ENCODE measurements at regions not wholly inside any gene's neighbourhood (a gene's known extent, or its start where the extent isn't known, plus 50 kb on each side); places are given as distances from the start of the nearest gene placed in this dataset.
"Not testable (repeated sequence)": the region's sequence is repeated elsewhere in the genome, so short reads cannot be mapped to it uniquely, and the experiment has no call there.

DNA sequence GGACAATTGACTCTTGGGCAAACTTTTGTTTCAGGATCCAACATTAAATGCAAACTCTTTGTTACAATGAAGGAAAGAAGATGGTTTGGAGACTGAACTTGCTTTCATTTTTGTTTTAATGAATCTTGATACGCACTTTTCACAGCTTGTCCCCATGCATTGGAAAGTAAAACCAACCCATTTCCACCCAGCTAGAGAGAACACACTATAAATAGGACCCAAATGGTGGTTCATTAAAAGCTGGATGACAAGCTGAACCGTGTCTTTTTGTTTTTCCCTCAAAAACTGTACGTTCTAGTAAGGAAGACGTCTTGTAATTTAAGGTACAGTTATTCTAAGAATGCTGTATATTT, 95.3 kb upstream of the EGFL6 start:
- peak; percentile 17 for DNase-seq

DNA sequence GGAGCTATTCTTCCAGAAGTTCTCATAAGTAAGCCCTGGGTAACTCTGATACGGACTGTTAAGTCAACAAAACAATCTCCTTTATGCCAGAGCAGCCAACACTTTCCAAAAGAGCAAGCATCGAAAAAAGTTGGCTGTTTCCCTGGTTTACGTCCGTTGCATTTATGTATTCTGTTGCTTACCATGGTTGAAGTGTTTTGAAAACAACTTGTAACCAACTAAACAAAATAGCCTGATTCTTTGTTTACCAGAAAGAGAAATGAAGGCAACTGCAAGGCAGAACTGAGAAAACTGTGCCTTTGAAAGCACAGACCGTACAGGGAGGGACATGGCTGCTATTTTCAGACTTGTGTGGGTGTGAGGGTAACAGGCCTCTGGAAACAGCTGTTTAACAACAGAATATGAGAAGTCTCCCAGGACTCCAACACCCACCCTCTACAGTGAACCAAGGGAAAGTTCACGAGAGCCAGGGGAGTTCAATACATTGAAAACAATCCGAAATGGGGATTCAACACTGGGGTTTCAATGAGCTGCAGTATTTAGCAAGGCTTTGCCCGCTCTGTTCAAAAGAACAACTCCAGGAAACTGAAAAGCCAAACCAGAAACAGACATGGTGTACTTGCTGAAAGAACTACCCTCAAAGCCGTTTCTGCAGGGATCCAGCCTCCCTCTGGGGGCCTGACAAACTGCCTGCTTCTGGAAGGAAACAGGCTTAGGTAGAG, 95.8 kb upstream of the EGFL6 start:
- DNase-seq: no peak

DNA sequence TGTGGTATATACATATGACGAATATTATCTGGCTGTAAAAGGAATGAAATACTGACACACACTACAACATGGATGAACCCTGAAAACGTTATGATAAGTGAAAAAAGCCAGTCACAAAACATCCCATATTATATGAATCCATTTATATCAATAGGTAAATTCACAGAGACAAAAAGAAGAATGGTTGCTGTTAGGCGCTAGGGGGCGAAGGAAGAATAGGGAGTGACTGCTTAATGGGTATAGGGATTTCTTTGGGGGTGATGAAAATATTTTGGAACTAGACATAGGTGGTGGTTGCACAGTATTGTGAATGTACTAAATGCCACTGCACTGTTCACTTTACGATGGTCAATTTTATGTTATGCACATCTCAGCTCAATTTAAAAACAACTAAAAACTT, 96.4 kb upstream of the EGFL6 start:
- no peak for DNase-seq

DNA sequence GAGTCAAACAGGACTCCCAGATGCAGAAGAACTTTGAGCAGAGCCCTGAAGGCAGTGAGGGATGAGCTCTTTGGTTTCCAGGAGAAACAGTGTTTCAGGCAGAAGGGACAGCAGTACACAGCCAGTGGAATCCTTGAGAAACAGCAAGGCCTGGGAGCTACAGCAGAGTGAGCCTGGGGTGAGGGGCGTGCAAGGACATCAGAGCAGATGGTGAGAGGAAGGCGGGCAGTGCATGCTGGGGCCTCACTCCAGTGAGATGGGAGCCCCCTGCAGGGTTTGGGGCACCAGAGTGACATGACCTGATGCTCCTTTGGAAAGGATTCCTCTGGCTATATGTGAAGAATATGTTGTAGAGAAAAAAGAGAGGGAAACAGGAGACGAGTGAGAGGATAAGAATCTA, 98.1 kb upstream of the EGFL6 start:
- no peak for DNase-seq

- no peak for DNase-seq
Measured at GRCh38 chrX:13470685-13470977, 98.8 kb upstream of the EGFL6 start.

GRCh38 chrX:13469963-13470684, 99.3 kb upstream of the EGFL6 start:
- DNase-seq: no peak

DNA sequence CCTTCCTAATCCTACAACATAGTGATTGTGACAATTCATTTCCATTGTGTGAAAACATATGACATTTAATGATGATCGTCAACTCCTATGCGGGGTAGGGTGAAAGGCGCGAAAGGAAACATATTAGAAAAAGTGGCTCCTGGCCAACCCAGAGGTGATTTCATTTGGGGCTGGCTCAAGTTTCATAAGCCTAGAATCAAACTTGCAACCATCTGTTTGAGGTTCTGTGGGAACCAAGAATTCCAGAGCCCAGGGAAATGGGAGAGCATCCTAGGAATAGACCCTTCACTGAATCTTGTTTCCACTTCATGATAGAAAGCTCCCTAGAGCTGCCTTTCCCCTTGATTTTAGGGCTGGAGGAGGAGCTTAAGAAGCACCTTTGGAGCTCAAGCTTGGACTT, 101.3 kb upstream of the EGFL6 start:
- DNase-seq: no peak

DNA sequence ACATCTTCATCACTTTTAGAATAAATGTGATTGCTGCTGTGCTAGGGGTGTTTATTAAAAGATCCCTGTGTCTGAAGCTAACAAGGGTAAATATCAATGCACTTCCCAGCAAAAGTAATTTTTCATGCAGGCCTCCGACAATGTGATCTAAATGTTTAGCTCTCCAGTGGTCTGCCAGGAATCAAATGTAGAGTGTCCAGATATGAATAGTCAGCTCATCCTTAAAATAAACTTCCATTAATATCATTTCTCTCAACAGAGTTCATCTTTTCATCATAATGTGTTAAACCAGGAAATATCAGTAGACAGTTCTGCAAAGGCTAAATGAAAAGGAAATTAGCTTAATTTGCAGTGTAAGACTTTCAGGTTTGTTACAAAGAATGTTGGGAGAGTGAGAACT, 102.2 kb upstream of the EGFL6 start:
- DNase-seq: no peak

- no peak for DNase-seq
Measured at GRCh38 chrX:13464599-13465275, 104.7 kb upstream of the EGFL6 start.

DNA sequence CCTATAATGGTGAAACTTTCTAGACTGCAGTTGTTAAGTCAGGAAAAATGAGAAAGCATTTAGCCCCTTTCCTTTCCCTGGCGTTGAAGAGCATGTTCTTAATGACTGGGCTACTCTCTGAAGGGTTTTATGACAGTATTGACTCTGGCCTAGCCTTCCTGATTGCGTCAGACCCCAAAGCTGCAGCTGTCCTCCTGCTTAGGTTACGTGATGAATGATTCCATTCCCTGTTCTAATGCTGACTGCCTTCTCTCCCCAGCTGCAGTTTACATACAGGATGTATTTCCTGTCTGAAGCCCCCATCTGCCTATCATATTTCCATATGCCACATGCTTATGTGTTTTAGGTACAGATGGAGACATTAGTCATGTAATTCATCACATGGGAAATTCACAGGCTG, 105.8 kb upstream of the EGFL6 start:
- DNase-seq: no peak

GRCh38 chrX:13452283-13452682, 117.1 kb upstream of the EGFL6 start:
- no peak for DNase-seq

DNA sequence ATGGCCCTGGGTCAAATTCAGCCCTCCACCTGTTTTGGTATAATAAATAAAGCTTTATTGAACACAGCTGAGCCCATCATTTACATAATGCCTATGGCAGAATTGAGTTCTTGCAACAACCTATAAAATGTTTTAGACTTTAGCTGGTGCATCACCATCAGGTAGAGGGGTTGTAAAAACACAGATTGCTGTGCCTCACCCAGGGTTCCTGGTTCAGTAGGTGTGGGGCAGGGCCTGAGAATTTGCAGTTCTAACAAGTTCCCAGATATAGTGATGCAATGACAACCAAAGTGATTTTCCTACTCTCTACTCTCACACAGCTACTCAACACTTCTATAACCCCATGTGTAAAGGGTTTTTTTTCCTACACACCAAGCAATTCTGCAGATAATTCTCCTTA, 120.0 kb upstream of the EGFL6 start:
- DNase-seq: no peak

GRCh38 chrX:13448941-13449340, 120.5 kb upstream of the EGFL6 start:
- no peak for DNase-seq

GRCh38 chrX:13441608-13442007, 121.8 kb upstream of the ATXN3L start:
- not testable (repeated sequence) for DNase-seq

DNA sequence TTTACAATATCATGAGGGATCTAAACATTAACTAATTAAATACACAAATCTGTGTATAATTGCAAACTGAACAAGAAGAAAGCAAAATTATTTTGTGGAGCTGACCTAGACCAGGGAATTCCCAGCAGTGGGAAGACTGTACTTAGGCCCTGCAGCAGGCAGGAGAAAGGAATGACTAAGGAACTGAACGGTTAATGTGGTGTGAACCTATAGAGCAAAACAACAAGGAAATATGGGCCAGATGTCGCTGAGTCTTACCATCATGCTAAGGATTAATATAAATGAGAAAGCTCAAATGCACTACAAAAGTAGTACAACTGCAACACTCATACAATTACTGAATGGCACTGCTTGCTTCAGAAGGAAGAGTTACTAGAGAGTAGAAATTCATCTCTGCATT, 120.3 kb upstream of the ATXN3L start:
- DNase-seq: no peak

GRCh38 chrX:13433298-13433605, 113.4 kb upstream of the ATXN3L start:
- DNase-seq: no peak

DNA sequence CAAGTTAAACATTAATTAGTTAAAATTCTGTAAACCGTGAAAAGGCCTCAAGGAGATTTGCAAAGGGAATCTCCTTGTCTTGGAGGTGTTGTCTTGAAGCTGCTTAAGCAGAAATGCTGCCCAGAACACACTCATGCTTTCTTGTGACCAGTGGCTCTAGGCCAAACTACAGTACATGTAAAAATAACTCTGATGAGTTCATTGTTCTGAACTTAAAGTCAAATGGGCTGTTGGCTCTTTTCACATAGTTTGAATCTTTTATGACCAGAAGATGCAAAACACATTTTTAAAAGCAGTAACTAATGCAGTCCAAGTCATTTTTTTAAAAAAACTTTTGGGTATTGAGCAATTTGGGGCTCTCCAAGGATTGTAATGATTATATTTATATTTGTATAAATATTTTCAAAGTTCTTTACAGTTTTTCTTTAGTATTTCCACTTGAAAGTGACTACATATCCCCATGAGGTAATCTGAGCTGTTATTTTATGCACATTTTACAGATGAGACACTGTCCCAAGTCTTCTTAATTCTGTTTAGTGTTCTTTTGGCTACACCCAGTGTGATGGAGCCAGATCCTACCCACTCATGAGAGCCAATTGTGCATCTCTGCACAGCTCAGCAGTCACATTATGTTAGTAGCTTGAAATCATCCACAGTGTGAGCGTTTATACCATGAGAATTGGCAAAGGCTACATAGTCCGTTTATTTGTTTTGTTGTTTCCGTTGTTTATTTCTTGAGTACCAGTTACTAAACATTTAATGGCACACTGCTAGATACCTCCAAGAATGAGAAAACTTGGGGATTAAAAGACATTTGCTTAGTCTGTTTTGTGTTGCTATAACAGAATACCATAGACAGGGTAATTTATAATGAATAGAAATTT, 112.8 kb upstream of the ATXN3L start:
- no peak for DNase-seq

- no peak for DNase-seq
Measured at GRCh38 chrX:13430136-13430827, 110.4 kb upstream of the ATXN3L start.

GRCh38 chrX:13428053-13428786, 108.4 kb upstream of the ATXN3L start:
- DNase-seq: no peak

DNA sequence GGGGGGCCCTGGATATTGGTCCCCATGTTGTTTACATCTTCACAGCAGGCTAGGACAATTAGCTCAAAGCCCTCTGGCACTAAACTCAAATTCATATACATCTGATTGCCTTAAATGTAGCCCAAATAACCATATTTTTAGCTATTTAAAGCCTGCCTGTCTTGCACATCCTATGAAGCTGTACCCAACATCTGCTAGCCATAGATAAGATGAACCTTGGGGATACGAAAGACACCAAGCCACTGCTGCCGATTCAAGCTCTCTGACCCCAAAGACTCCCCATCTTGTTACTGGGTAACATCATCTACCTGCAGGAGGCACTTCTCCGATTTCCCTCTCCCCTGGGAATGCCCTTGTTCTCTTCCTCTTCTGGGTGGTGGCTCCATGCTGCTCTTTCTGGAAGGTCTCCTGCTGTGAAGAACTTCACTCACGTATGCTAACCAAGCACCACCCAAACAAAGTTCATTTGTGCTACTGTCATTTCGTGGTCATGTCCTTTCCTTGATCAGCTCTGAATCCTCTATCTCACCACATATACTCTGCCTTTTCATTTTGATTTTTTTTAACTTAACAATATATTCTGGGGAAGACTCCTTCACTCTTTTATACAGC, 107.7 kb upstream of the ATXN3L start:
- no peak for DNase-seq

DNA sequence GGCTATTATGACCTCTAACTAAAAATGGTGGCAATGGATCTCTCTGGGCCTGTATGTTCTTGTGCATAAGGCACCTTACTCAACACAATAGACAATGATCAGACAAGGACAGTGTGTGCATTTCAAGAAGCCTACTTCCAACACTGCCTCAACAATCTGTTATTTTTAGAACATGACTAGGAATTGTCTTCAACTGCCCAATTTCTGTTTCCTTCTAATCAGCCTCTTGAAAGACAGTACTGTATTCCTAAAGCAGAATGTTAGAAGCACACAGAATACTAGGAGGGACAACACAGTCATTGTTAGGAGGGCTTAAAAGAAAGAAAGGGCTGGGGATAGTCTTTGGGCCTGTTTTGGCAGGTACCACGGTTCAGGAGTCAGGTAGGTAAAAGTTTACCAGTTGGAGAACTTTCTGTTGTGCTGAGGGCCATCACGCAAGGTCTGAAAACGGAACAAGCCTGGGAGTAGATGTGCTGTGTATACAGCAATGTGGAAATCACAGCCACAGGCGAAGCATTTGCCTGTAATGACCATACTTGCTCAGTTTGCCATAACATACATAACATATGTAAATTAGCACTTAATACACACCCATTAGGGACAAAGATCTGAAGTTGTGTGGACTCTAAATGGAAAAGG, 100.8 kb upstream of the ATXN3L start:
- DNase-seq: no peak

All from CD4-positive, alpha-beta T cell treated with Interleukin-12 subunit alpha and Interleukin-12 subunit beta, for 1 hour (primary cell).